Pons (tissue), 1 donor: ENCODE measurements at regions not wholly inside any gene's neighbourhood (a gene's known extent, or its start where the extent isn't known, plus 50 kb on each side); places are given as distances from the start of the nearest gene placed in this dataset.

Source experiments
- DNase-seq: peaks from one replicate; pipeline ENCODE4 v3.0.0-alpha.2; 2016; ENCODE audit warnings: low spot score

- DNase-seq = no peak
Measured at GRCh38 chr16:54679531-54679930, 251.1 kb upstream of the IRX5 start.

DNA sequence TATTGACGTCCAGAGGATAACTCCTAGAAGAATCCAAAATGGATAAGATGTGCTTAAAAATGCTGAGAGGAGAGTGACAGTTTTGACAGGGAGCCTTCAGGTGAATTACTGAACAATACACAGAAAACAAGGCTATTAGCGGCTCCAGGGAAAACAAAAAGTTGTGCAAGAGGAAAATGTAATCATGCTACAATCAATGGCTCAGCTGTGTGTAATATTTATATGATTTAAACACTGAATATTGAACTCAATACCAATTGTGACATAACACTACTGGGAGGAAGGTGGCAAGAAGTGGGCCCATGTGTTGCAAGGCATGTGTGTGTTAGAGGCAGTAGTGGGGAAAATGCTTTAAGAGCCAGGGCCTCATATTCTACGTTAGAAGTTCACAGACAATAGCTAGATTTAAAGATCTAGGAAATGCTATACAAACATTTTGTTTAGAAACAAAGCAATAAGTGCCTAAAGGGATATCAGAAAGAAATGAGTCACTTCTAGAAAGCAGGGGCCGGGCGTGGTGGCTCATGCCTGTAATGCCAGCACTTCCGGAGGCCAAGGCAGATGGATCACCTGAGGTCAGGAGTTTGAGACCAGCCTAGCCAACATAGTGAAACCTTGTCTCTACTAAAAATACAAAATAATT lies 253.2 kb upstream of the IRX5 start:
- DNase-seq = no peak

- no peak for DNase-seq
Measured at GRCh38 chr16:54673313-54673712, 257.4 kb upstream of the IRX5 start.

DNA sequence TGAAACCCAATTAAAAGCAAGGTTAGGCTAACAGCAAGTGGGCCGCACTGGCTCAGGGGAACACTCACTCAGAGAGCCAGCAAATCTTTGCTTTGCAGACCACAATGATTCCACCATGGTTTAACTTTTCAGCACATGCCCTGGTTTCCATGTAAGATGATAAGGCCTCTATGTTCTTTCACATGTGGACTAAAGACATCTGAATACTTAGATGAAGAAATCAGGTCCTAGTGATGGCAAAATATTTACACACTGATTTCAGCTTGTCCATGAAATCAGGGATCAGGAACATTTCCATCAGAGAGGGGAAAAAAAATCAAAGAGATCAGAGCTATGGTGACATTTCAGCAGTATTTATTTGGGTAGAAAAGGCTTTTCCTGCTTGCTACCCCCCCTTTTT lies 258.2 kb upstream of the IRX5 start:
- no peak for DNase-seq

DNA sequence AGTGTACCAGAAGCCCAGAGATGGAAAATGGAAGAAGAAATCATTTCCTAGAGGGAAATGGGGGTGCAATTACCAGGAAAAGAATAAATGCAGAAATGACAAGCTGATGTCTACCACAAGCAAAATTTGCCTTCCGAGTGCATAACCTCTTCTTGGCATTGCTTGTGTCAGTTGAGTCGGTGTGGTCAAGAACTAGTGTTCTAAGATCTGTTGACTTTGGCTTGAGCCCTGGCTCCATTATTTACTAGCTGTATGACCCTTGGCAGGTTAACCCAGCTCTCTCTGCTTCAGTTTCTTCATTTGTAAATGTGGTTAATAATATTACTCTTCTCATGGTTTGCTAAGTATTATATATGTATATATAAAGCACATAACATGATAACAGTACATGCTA lies 273.0 kb upstream of the IRX5 start:
- no peak for DNase-seq

DNA sequence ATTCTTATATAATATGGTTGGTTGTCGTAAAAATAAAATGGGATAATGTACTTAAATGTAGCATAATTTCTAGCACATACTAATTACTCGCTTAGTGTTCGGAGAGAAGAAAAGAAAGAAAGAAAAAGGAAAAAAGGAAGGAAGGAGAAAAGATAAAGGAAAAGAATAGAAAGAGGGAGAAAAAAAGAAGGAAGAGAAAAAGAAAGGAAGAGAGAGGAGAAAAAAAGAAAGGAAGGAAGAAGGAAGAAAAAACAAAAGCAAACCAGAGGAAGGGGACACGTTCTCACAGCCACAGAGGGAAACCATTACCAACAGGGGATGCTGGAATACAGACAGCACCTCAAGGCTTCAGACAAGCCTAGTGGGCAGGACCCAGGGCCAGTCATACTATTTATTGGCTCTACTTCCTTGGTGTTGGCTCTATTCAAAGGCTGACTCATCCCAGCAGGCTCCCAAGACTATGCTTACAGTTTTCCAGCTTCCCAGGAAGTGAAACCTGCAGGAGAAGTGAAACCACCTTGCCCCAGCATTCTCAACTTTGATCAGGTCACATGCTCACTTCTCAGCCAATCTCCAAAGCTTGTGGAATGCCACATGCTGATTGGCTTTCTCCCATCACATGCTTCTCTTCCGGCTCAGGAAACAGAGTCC lies 273.5 kb upstream of the IRX5 start:
- DNase-seq = no peak

DNA sequence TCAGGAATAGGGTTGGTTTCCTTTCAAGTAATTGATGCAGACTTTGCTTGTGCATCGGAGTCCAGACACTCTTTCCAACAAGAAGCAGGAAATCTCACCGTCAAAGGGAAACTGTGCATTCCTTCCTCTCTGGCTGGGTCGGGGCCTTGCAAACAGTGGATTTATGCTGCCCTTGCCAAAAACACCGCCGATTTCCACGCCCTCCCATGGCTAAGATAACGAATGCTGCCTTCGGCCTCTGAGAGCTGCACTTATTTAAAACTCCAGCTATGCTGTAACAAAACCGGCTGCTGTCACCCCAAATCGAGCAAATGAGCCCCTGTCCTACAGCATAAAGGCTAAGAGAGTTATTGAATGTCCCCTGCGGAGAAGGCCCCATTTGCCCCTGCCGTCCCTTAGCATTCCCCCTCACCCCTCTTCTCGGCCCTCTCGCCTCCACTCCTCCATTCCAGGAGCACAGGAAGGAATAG lies 275.5 kb upstream of the IRX5 start:
- DNase-seq = no peak

DNA sequence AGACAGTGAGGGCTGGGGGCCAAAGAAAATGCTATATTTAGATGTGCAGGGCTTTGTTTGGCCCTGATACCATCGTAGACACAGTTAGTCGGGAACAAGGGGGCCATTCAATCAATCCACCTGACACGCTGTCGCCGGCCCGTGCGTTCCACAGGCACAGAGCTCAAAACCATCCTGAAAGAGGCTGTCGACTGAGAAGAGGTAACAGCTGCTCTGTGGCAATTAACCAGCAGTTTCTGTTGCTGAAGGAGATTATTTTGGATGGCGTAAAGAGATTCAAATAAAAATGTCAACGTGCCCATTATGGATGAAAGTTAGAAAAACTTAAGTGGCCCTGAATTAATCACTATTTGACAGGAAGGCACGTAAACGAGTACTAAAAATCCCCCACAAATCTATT lies 276.2 kb upstream of the IRX5 start:
- DNase-seq = peak; percentile 36

GRCh38 chr16:54652201-54652770 lies 278.4 kb upstream of the IRX5 start:
- DNase-seq = no peak

DNA sequence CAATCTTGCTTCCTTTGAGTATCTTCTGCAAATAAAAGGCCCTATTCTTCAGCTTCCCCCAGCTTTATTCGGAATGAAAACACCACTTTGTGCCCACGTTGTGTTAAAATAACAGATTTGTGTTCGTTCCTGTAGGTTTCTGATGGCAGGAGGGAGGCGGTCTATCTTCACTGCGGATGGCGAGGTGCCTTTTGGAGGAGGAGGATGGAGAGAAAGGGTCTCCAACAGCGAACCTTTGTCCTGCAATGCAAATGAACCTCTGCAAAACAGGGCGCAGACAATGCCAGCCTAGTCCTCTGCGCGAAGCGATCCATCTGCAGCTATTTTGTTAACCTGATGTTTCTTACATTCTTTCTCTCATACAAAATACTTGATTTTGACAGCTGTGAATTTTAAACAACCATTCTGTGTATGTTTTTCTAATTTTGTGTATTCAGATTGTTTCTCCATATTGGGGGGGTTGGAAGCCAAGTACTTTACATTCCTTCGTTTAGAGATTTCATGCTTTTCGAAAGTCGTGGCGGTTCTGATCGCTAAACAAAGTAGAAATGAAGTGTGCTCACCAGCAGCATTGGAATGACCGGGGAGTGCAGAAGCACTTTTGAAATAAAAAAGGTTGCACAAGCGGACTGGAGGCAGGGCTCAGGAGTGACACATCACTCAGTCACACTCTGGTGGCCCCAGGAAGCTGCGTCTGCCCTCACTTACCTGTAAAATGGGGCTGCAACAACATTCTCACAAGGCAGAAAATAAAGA lies 279.0 kb upstream of the IRX5 start:
- peak; percentile 78 for DNase-seq

GRCh38 chr16:54649876-54650275 lies 280.8 kb upstream of the IRX5 start:
- no peak for DNase-seq

DNA sequence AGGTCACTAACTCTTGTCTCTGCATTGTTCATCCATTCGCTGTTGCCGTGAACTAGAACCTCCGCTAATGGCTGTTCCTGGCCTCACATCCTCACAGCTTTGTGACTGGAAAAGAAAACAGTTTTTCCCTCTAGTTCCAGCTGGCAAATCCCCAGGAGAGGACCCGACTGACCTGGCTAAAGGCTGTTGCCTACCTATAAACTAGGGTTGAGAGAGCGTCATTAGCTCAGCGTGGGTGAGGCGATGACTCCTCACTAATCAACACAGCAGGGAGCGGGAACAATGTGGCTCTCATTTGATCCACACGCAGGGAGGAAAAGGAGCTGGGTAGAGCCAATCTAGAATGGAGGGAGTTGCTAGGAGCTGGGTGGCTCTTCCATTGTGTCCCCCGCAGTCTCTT lies 282.1 kb upstream of the IRX5 start:
- DNase-seq = no peak

DNA sequence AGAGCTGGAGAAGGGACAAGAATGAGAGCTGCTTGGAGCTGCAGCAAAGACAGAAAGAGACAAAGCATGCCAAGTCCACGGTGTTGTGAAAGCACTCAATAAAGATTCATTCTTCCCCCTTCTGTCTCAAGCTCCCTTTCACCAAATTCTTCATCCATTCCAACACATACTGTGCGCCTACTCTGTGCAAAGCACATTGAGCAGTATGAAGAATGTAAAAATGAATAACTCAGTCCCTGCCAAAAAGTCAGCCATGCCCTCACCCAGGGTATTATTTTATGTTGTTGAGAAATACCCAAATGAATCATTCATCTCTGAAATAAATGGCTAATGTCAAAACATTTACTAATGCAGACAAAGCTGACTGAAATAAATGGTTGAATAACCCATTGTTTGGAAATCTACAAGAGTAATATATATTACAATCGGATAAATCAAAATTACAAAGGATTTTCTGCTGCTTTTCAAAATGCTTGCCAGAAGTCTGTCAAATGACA lies 282.9 kb upstream of the IRX5 start:
- DNase-seq = no peak

GRCh38 chr16:54647216-54647615 lies 283.4 kb upstream of the IRX5 start:
- no peak for DNase-seq

DNA sequence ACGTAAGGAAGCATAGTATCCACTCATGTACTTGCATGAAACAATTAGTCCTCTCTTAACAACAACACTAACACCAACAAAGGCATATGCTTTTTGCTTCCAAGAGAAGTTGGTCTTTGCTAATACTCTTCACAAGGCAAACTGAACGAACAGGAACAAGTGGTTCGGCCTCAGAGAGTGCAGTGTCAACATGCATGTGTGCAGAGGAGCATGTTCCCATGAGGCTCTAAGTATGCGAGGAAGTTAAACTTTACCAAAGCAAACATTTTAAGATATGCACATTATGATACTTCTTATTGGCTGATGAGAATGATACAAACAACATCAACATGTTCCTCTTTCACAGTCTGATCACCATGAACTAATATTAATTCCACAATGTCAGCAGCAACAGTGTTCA lies 285.3 kb upstream of the IRX5 start:
- DNase-seq = no peak

- no peak for DNase-seq
Measured at GRCh38 chr16:54636221-54636793, 294.4 kb upstream of the IRX5 start.

DNA sequence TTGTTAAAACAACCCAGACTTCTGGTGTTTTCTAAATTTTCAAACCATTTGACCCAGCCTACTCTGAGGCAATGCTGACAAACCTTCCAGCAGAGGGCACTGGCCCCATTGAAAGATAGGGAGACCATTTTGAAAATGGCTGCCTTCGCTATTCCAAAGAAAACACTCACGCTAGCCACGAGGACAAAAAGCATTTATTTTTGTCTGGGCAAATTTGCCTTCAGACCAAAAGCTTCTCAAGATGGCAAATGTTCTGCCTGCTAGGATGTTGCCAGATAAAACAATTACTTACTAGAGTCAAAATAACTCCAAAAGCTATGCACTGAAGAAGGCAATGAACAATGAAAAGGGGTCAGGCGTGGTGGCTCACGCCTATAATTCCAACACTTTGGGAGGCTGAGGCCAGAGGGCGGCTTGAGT lies 296.7 kb upstream of the IRX5 start:
- peak; percentile 72 for DNase-seq

GRCh38 chr16:54632322-54633220 lies 298.1 kb upstream of the IRX5 start:
- DNase-seq = no peak

GRCh38 chr16:54631782-54632181 lies 298.9 kb upstream of the IRX5 start:
- no peak for DNase-seq

DNA sequence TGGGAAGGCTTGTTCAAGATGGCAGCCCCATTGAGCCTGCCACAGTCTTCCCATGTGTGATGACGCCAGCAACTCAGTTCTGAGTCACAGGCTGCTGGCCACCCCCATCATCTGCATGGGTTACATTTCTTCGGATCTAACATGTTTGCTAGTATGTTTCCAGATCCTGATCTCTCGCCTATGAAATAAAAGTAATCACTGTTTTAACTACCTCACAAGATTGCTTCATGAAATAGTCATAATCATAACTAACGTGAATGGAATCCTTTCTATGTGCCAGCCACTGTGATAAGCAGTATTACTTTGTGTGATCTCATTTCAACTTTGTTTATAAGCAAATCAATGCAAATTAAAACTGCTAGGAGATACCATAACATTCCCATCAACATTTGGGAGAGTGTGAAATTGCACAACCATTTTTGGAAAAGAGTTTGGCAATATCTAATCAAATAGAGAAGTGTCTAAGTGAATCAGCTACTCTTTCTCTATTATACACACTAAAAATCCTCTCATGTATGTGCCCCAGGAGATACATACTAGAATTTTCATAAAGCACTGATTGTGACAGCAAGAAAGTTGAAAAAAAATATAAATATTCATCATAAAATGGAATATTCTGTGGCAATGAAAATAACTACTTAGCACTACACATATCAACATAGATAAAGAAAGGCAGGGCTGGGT lies 300.2 kb upstream of the IRX5 start:
- DNase-seq = no peak
